HG03025 (cell line): ENCODE measurements at regions not wholly inside any gene's neighbourhood (a gene's known extent, or its start where the extent isn't known, plus 50 kb on each side); places are given as distances from the start of the nearest gene placed in this dataset.
"Not testable (repeated sequence)": the region's sequence is repeated elsewhere in the genome, so short reads cannot be mapped to it uniquely, and the experiment has no call there.

Experiments used
- ATAC-seq: cut with Tn5 transposase; IDR thresholded peaks from one replicate; pipeline ENCODE4 v1.9.1; 2021; ENCODE audit warnings: mild to moderate bottlenecking, moderate library complexity; ENCODE audit not compliant: unreplicated experiment, low FRiP score

- ATAC-seq = no peak
Measured at GRCh38 chr3:192010490-192010889, 549.5 kb downstream of the PYDC2 start.

- no peak for ATAC-seq
Measured at GRCh38 chr3:192011137-192011536, 550.2 kb downstream of the PYDC2 start.

- ATAC-seq = no peak
Measured at GRCh38 chr3:192013110-192013509, 552.1 kb downstream of the PYDC2 start.

- ATAC-seq = no peak
Measured at GRCh38 chr3:192022412-192022811, 561.4 kb downstream of the PYDC2 start.

- no peak for ATAC-seq
Measured at GRCh38 chr3:192024751-192025150, 563.8 kb downstream of the PYDC2 start.

GRCh38 chr3:192026661-192027060, 565.7 kb downstream of the PYDC2 start:
- no peak for ATAC-seq

- no peak for ATAC-seq
Measured at GRCh38 chr3:192031941-192032340, 571.0 kb downstream of the PYDC2 start.

- ATAC-seq = no peak
Measured at GRCh38 chr3:192033246-192033645, 572.3 kb downstream of the PYDC2 start.

GRCh38 chr3:192038726-192039125, 577.8 kb downstream of the PYDC2 start:
- ATAC-seq = no peak

- ATAC-seq = no peak
Measured at GRCh38 chr3:192039593-192039992, 578.6 kb downstream of the PYDC2 start.

GRCh38 chr3:192040282-192041043, 579.5 kb downstream of the PYDC2 start:
- no peak for ATAC-seq

- ATAC-seq = peak; percentile 99
Measured at GRCh38 chr3:192042116-192042515, 581.2 kb downstream of the PYDC2 start.

- ATAC-seq = no peak
Measured at GRCh38 chr3:192054881-192055280, 593.9 kb downstream of the PYDC2 start.

- ATAC-seq = no peak
Measured at GRCh38 chr3:192055946-192056345, 595.0 kb downstream of the PYDC2 start.

GRCh38 chr3:192057261-192057660, 596.3 kb downstream of the PYDC2 start:
- ATAC-seq = no peak

- ATAC-seq = no peak
Measured at GRCh38 chr3:192060160-192060781, 599.3 kb downstream of the PYDC2 start.

- ATAC-seq = no peak
Measured at GRCh38 chr3:192061426-192061825, 600.5 kb downstream of the PYDC2 start.

- ATAC-seq = no peak
Measured at GRCh38 chr3:192062186-192062585, 601.2 kb downstream of the PYDC2 start.

GRCh38 chr3:192063570-192063969, 602.6 kb downstream of the PYDC2 start:
- peak; percentile 88 for ATAC-seq

- no peak for ATAC-seq
Measured at GRCh38 chr3:192064959-192065358, 604.0 kb downstream of the PYDC2 start.

- ATAC-seq = not testable (repeated sequence)
Measured at GRCh38 chr3:192066253-192066652, 605.3 kb downstream of the PYDC2 start.
